SKM-1 (cell line): ENCODE measurements at regions not wholly inside any gene's neighbourhood (a gene's known extent, or its start where the extent isn't known, plus 50 kb on each side); places are given as distances from the start of the nearest gene placed in this dataset.
"Not testable (repeated sequence)": the region's sequence is repeated elsewhere in the genome, so short reads cannot be mapped to it uniquely, and the experiment has no call there.

Experiments
- DNase-seq: peaks from one replicate; lab custom pipeline; 2025; ENCODE audit not compliant: unreplicated experiment; lab: John Stamatoyannopoulos, UW

DNA sequence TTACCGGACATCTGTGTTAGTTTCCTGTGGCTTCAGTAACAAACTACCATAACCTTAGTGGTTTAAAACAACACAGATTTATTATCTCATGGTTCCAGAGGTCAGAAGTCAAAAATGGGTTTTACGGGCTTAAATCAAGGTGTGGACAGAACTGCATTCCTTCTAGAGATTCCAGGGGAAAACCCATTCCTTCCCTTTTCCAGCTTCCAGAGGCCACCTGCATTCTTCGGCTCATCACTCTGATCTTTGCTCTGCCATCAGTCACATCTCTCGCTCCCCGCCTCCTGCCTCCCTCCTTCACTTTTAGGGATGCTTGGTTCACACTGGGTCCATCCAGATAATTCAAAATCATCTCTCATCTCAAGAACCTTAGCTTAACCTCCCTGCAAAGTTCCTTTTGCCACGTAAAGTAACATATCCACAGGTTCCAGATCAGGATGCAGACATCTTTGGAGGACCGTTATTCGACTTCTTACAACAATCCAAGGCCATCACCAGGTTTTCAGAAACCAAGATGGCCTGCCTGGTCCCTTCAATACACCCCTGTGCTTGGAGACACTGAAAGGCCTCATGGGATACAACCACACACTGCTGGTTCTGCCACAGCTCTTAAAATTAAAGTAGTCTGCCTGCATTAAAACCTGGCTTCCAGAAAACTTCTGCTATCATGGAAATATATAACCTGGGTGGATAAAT, 225.9 kb upstream of the MYO3A start:
- no peak for DNase-seq

DNA sequence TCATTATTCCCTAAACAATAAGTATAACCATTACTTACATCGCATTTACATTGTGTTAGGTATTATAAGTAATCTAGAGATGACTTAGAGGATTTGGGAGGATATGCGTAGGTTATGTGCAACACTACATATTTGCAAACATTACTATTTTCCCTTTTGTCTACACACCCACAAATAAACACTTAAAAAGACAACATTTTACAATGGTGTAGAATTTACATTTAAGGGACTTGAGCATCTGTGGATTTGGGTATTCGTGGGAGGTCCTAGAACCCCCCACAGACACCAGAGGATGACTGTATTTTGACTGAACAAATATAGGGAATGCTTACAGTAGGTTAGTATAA, 220.2 kb upstream of the MYO3A start:
- no peak for DNase-seq

DNA sequence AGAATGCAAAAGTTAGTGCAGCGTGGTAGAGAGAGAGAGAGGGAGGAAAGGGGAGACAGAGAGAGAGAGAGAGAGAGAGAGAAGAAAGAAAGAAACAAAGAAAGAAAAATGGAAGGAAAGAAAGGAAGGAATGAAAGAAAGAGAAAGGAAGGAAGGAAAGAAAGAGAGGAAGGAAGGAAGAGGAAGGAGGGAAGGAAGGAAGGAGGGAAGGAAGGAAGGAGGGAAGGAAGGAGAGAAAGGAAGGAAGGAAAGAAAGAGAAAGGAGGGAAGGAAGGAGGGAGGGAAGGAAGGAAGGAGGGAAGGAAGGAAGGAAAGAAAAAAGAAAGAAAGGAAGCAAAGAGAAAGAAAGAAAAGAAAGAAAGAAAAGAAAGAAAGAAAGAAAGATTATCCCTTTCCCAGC, 209.8 kb upstream of the MYO3A start:
- no peak for DNase-seq

DNA sequence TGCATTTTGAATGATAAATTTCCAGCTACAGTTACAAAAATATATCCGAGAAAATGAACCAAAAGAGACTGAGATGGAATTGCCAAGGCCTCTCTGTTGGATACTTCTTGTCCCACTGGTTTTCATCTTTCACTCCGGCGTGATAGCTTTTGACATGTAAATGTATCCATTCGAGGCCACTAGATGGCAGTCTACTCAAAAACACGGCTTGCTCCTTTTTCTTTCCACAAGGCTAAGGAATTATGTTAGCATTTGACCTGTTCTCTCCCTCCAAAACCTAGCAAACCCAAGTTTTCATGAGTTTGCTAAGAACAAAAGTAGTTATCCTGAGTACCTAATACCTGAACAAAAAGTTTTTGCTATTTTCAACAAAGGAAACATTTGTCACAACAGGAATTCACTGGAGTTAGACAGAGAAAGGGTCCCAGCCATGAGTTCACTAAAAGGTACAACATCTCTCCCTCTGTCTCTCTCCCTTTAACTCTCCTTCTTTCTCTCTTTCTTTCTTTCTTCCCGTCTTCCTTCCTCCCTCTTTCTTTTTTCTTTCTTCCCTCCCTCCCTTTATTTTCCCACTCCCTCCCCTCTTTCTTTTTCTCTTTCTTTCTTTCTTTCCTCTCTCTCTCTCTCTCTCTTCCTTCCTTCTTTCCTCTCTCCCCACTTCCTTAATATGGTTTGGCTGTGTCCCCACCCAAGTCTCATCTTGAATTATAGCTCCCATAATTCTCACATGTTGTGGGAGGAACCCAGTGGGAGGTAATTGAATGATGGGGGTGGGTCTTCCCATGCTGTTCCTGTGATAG, 207.9 kb upstream of the MYO3A start:
- peak; percentile 32 for DNase-seq

DNA sequence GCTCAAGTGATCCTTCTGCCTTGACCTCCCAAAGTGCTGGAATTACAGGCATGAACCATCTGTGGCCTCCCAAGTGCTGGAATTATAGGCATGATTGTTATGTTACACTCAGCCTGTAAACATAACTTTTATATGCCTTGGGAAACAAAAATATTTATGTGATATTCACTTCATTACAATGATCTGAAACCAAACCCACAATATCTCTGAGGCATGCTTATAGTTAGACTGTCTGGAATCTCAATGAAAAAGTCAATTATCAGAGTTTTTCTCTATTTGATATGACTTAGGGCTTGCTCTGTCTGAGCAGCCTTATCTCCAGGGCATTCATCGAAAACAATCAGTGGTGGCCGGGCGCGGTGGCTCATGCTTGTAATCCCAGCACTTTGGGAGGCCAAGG, 195.3 kb upstream of the MYO3A start:
- DNase-seq: no peak

DNA sequence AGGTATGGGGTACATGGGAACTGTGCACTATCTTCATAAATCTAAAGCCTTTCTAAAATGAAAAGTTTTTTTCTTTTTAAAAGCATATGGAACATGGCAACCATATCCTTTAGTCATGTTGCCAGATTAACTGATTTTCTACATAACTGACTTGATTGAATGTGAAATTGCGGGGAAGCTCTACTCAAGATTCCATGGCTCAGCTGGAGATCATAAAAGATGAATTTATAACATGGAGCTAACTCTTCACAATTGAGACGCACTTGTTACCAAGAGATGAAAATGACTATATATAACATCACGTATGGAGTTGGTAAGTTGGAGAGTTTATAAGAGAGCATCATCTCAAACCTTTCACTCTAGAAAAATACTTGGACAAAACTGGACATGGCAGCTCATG, 190.2 kb upstream of the MYO3A start:
- DNase-seq: no peak

DNA sequence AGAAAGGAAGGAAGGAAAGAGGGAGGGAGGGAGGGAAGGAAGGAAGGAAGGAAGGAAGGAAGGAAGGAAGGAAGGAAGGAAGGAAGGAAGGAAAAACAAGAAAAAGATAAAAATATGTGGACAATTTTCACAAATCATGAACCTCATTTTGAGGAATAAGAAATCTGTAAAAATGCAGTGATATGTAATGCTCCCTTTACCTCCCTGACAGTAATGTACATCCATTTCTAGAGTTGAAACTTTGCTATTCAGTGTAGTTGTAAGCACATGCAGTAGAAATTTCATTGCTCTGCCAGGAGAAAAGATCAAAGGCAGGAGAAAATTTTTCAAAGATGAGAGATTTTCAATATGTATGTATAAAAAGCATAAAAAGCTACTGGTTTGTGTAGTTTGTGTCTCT, 189.5 kb upstream of the MYO3A start:
- DNase-seq: no peak

DNA sequence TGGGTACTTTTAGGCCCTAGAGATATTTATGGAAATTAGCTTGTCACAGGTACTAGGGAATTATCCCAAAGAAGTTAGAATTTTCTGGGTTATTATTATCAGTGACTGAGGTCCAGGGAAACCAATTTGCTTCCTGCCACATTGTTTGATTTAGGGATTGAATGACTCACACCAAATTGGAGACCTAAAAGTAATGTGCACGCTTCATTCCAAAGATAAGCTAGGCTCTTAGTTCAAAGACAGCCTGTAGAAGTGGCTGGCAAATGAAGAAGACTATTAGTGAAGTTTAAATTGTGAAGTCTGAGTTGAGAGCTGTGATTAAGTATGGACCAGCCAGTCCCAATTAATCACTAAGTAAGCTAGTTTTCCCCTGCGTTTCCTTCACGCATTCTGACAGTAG, 188.1 kb upstream of the MYO3A start:
- DNase-seq: no peak

DNA sequence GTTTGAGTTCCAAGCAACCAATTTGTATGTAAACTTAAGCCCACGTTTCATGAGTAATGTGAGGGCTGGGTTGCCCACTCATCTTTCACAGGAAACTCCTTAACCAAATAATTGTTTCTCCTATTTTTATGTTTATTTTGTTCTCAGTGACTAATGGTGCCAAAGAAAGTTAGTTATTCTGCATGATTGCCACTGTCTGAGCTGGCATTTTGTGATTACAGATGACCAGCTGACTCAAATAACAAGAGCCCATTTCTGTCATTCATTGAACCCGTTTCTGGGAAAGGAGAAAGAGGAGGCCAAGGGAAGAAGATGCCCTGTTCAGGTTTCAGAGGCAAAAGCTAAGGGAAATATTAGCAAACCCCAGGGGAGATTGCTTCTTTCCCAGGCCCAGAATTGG, 186.9 kb upstream of the MYO3A start:
- no peak for DNase-seq

DNA sequence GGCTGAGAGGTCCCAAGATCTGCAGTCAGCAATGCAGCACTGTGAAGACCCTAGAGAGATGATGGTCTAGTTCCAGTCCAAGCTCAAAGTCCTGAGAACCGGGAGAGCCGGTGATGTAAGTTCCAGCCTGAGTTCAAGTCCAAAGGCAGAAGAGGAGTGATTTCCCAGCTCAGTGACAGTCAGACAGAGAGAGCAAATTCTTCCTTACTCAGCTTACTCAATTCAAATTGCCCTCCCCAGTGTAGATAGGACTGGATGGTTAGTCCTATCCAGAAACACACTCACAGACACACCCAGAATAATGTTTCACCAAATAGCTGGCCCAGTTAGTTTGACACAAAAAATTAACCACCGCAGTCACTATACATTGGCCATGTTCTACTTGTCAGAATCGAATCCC, 185.5 kb upstream of the MYO3A start:
- no peak for DNase-seq

DNA sequence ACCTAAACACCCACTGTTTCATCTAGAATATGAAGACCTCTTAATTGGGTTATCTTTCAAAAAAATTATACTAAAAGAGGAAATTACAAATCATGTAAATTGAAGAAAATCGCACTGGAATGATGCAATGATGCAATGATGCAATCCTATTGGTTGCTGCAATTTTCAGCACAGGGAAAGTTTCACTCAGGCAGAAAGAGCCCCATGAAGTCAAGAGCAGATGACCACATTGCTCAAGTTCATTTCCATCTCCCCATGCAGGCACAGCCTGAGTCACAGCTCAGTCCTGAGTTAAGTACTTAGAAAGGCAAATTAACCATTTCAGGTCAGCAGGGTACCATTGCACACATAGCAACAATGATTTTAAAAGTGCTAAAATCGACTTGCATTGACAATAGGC, 180.3 kb upstream of the MYO3A start:
- peak; percentile 47 for DNase-seq

DNA sequence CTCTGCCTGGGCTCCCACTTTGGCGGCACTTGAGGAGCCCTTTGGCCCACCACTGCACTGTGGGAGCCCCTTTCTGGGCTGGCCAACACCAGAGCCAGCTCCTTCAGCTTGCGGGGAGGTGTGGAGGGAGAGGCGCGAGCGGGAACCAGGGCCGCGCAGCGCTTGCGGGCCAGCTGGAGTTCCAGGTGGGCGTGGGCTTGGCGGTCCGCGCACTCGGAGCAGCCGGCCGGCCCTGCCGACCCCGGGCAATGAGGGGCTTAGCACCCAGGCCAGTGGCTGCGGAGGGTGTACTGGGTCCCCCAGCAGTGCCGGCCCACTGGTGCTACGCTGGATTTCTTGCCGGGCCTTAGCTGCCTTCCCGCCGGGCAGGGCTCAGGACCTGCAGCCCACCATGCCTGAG, 178.2 kb upstream of the MYO3A start:
- not testable (repeated sequence) for DNase-seq

DNA sequence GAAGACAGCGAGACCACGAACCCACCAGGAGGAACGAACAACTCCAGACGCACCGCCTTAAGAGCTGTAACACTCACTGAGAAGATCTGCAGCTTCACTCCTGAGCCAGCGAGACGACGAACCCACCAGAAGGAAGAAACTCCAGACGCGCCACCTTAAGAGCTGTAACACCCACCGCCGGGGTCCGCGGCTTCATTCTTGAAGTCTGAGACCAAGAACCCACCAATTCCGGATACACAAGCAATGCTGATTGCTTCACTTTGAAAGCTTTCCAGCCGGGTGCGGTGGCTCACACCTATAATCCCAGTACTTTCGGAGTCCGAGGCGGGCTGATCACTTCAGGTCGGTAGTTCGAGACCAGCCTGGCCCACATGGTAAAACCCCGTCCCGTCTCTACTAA, 177.2 kb upstream of the MYO3A start:
- no peak for DNase-seq

DNA sequence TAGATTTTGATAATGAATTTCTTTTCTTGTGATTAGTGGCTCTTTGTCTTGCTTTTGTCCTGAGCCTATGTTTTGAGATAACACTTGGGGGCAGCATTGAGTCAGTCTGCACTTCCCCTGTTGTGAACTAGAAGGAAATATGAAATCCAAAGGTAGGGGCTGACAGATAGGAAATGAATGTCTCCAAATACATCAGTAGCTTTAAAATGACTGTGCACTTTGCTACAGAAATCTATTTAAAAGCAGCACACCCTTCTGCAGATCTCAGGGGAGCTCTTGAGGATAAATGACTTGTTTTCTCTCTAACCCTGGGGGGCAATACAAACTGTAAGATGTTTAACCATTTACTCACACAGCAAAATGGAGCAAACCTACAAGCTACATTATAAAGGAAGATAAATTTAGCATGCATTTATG, 176.0 kb upstream of the MYO3A start:
- DNase-seq: peak; percentile 31

DNA sequence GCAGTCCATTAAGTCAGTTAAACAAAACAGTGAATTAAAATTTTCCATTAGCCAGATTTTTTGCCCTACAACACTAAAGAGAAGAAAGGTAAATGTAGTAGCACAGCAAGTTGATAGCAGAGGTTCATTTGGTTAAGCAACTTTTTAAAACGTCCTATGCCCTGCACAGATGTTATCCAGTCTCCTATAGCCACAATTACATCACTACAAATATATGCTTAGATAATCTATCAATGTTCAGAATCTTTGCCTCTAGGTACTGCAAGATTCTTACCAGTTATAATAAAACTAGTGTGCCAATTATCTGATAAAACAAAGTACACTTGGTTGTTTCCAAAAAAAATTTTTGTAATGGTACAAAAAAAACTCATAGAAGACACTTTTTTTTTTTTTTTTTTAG, 175.5 kb upstream of the MYO3A start:
- DNase-seq: no peak

DNA sequence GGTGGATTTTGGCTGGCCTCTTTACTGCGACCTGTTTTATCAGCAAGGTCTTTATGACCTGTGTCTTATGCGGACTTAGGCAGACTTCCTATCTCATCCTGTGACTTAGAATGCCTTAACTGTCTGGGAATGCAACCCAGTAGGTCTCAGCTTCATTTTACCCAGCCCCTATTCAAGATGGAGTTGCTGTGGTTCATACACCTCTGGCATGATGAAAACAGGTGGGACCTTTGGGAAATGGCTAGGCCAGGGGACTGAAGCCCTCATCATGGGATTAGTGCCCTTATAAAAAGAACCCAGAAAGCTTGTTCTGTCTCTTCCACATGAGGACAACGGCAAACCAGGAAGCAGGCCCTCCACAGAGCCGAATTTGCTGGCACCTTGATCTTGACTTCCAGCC, 172.1 kb upstream of the MYO3A start:
- DNase-seq: no peak

DNA sequence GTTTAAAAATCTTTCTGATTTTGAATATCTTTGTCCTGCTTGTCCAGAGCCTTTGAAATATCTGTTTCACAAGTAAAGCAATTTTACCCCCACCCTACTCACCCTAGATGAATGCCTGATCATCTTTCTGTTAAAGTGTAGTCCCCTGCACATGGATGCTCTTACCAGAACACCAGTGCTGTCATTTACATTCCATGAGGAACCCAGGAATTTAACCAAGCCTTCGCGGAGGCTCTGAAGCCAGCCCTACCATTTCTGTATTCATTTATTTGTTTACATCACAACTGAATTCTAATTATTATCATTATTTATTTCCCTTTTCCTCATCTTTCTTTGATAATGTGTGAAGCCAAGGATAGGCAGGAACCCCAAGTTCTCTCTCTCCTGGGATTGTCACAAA, 167.8 kb upstream of the MYO3A start:
- no peak for DNase-seq

DNA sequence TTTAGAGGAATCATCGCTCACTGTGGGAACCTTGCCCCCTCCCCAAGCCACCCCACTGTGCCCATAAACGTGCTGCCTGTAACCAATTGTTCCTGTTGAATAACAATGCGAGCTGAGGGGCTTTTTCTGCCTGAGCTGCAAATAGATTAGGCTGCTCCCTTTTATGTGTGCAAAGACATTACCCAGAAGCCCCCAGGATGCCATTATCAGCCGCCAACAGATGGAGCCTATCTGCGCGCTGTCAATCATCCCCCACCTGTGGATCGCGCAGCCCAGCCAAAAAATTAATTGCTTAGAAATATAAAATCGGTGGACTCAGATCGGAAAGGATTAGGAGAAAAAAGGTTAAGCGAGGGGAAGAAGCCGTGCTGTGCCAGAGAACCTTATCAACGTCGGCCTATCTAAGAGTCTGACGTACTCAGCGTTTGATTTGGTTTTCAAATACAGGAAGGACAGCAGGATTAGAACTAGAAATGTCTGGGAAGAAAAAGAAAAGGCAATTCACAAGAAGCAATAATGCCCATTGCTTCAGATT, 167.3 kb upstream of the MYO3A start:
- DNase-seq: no peak

DNA sequence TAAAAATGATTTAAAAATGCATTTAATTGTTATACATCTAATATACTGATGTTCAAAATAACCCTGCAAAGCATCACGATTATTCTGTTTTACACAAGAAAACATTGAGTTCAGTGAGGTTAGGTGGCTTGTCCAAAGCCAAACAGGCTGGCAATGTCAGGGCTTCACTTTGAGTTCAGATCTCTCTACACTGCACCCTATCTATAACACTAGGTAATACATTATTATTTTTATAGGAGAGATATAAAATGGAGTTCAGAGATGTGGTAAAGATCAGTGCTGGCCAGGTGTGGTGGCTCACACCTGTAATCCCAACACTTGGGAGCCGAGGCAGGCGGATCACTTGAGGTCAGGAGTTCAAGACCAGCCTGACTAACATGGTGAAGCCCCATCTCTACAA, 165.9 kb upstream of the MYO3A start:
- DNase-seq: no peak

DNA sequence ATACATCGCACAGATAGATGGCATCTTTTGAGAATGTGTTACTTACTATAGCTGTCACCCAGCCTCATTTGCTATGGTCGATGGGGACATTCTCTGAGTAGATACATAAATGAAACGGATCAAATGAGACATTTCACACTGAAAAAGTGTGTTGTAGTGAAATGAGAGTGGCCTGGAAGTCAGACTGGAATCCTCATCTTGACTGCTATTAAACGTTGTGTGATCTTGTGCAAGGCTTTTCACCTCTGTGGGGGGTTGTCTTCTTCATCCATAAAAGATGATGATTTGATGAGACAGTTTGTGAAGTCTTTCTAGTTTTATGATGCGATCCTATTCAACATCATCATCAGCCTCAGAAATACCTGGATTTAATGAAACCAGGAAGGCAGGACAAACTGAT, 155.4 kb upstream of the MYO3A start:
- no peak for DNase-seq

DNA sequence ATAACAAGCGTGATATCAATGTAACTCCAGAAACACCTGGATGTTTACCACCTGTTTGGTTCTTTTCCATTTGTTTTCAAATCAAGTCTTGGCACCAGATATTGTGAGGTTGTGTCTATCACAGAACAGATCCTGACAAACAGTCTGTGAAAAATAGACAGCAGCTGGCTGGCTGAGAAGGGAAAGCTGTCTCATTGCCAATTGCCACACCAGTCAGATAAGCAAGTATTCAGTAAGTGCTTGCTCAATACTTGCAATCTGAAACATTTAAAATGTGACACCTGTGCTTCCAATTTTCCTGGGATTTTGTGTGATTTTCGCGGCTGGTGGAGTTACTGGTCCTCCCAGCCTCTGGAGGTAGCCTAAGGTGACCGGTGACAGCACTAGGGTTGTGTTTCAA, 147.9 kb upstream of the MYO3A start:
- DNase-seq: no peak

DNA sequence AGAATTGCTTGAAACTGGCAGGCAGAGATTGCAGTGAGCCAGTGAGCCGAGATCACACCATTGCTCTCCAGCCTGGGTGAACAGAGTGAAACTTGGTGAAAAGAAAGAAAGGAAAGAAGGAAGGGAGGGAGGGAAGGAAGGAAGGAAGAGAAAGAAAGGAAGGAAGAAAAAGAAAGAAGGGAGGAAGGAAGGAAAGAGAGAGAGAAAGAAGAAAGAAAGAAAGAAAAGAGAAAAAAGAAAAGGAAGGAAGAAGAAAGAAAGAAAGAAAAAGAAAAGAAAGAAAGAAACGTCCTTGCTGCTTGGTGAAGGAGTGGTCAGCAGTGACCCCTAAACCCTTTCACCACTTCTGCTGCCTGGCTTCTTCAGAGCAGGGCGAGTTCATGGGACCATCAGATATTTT, 147.1 kb upstream of the MYO3A start:
- no peak for DNase-seq
